Caco-2 (cell line): ENCODE measurements at regions not wholly inside any gene's neighbourhood (a gene's known extent, or its start where the extent isn't known, plus 50 kb on each side); places are given as distances from the start of the nearest gene placed in this dataset.

Experiments
- BruUV-seq: library from RNA; stranded (reverse); fragments of 400-500 nt; replicated peaks from 2 replicates; lab custom pipeline; 2021; lab: Mats Ljungman, UMichigan
- CTCF ChIA-PET: fragments of 300-600 bp; sonication (Branson Sonifier 250); formaldehyde crosslinking; loops from one replicate; lab custom pipeline; 2022; ENCODE audit warnings: antibody characterized with exemption; lab: Charles Lee
- POLR2A ChIA-PET: fragments of 300-600 bp; sonication (Branson Sonifier 250); formaldehyde crosslinking; loops from one replicate; lab custom pipeline; 2022; ENCODE audit warnings: antibody characterized with exemption; lab: Charles Lee
- DNase-seq, 2 experiments: peaks; one replicate each; pipeline versions ENCODE4 v3.0.0 to v3.0.0-alpha.2; 2020 to 2022
- H3K27me3 ChIP-seq: replicated peaks from 2 replicates; pipeline ENCODE4 v1.6.0; 2011; ENCODE audit warnings: low read length; ENCODE audit not compliant: control insufficient read depth, insufficient read depth
- H3K36me3 ChIP-seq: 2 replicates; pipeline ENCODE4 v1.5.1; 2011; ENCODE audit warnings: low read length; ENCODE audit not compliant: control insufficient read depth, insufficient read depth
- H3K4me1 ChIP-seq: fragments of 250-450 bp; sonication (Bioruptor Pico); 2 replicates; pipeline ENCODE4 v1.5.1; 2020; ENCODE audit warnings: mild to moderate bottlenecking
- H3K4me3 ChIP-seq: 2 replicates; pipeline ENCODE4 v1.5.1; 2011; ENCODE audit warnings: low read depth, mild to moderate bottlenecking, control low read depth, low read length
- H3K9me3 ChIP-seq: fragments of 250-450 bp; sonication (Bioruptor Pico); 2 replicates; pipeline ENCODE4 v1.5.1; 2020; ENCODE audit warnings: mild to moderate bottlenecking, moderate library complexity
- H3K27ac Mint-ChIP-seq: one replicate; pipeline ENCODE4 v1.8.0; 2022; ENCODE audit warnings: mixed read lengths; ENCODE audit not compliant: unreplicated experiment
- H3K27me3 Mint-ChIP-seq: one replicate; pipeline ENCODE4 v1.8.0; 2022; ENCODE audit warnings: mixed read lengths; ENCODE audit not compliant: insufficient read depth, unreplicated experiment
- H3K36me3 Mint-ChIP-seq: one replicate; pipeline ENCODE4 v1.8.0; 2022; ENCODE audit warnings: mild to moderate bottlenecking, mixed read lengths; ENCODE audit not compliant: insufficient read depth, unreplicated experiment
- H3K4me1 Mint-ChIP-seq: one replicate; pipeline ENCODE4 v1.8.0; 2022; ENCODE audit warnings: low read depth, mixed read lengths; ENCODE audit not compliant: unreplicated experiment
- H3K4me3 Mint-ChIP-seq: one replicate; pipeline ENCODE4 v1.8.0; 2022; ENCODE audit warnings: mild to moderate bottlenecking, moderate library complexity, mixed read lengths; ENCODE audit not compliant: unreplicated experiment
- H3K9me3 Mint-ChIP-seq: one replicate; pipeline ENCODE4 v1.8.0; 2022; ENCODE audit warnings: mixed read lengths; ENCODE audit not compliant: unreplicated experiment
- intact Hi-C: fragments of 100-400 bp; cut with micrococcal nuclease; formaldehyde crosslinking; loops from one replicate; pipeline ENCODE4 v1.10.0; 2022; ENCODE audit not compliant: unreplicated experiment
- TF ChIP-seq, protein P1 (sequence below), 2 experiments: fragments of 200-600 bp in 1 of 2; IDR thresholded peaks; 1 replicate in 1 of 2; 2 replicates in 1 of 2; pipeline versions ENCODE4 v1.5.1 to v1.8.0; 2011 to 2022; ENCODE audit warnings: antibody characterized with exemption in 1 of 2, control low read depth in 1 of 2, inconsistent platforms in 1 of 2, low read depth in 1 of 2, low read length in 1 of 2, mild to moderate bottlenecking in 1 of 2, moderate library complexity in 1 of 2; ENCODE audit not compliant: insufficient read depth in 1 of 2, severe bottlenecking in 1 of 2, unreplicated experiment in 1 of 2

DNA sequence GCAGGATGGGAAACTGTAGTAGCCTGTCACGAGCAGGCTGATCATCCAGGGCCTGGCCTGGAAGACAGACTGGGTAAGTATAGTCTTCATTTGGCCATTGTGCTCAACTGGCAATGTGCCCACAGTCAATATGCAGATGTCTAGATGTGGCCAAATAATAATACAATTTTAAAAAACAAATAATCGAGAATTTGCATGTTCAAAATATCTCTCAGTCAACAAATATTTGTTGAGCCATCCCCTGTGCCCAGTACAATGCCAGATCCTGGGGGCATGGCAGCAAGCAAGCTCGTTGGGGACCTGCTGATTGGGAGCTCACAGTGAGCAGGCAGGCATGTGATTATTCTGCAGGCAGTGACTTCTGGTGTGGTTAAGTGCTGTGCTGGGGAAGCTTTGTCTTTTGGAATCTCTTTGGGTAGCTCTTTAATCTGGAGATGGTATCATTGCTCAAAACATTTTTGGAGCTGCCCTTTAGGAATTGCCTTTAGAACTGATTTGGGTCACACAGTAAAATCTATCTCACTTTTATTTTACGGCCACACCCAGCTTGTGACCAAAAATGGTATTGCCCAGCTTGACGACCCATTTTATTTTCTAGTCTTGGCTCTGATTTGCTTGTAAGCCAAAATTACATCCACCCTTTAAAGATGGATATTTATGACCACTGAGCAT lies 92.2 kb downstream of the PLCE1 start:
- Histone ChIP-seq H3K27me3 (no peaks in the 10 kb centered on the region), H3K4me3 (no peak overlapping the region), H3K4me1 (peaks cover 6% of the 10 kb centered on the region; the same call in 1 of the 2 replicates), H3K9me3 (peaks cover 7% of the 10 kb centered on the region), H3K36me3 (no peaks in the 10 kb centered on the region; the same call in 1 of the 2 replicates)
- POLR2A ChIA-PET, result no interaction called here
- no peak overlapping the region for H3K27ac Mint-ChIP-seq
- no TSS peak for BruUV-seq
- H3K4me3 Mint-ChIP-seq, result no peak overlapping the region
- no peaks in the 10 kb centered on the region for H3K9me3 Mint-ChIP-seq
- no peaks in the 10 kb centered on the region for H3K27me3 Mint-ChIP-seq
- intact Hi-C loops, result no loop called here
- H3K36me3 Mint-ChIP-seq, result no peaks in the 10 kb centered on the region
- CTCF ChIA-PET, result no interaction called here
- peaks cover 5% of the 10 kb centered on the region for H3K4me1 Mint-ChIP-seq
- TF ChIP-seq, protein P1, sequence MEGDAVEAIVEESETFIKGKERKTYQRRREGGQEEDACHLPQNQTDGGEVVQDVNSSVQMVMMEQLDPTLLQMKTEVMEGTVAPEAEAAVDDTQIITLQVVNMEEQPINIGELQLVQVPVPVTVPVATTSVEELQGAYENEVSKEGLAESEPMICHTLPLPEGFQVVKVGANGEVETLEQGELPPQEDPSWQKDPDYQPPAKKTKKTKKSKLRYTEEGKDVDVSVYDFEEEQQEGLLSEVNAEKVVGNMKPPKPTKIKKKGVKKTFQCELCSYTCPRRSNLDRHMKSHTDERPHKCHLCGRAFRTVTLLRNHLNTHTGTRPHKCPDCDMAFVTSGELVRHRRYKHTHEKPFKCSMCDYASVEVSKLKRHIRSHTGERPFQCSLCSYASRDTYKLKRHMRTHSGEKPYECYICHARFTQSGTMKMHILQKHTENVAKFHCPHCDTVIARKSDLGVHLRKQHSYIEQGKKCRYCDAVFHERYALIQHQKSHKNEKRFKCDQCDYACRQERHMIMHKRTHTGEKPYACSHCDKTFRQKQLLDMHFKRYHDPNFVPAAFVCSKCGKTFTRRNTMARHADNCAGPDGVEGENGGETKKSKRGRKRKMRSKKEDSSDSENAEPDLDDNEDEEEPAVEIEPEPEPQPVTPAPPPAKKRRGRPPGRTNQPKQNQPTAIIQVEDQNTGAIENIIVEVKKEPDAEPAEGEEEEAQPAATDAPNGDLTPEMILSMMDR (IDR thresholded peaks at IDR 0.05; ENCODE audit: insufficient read depth in 1 of 2, low read depth in 1 of 2, low read length in 1 of 2, severe bottlenecking in 1 of 2, unreplicated experiment in 1 of 2), result no peak
- DNase-seq, result no peak

DNA sequence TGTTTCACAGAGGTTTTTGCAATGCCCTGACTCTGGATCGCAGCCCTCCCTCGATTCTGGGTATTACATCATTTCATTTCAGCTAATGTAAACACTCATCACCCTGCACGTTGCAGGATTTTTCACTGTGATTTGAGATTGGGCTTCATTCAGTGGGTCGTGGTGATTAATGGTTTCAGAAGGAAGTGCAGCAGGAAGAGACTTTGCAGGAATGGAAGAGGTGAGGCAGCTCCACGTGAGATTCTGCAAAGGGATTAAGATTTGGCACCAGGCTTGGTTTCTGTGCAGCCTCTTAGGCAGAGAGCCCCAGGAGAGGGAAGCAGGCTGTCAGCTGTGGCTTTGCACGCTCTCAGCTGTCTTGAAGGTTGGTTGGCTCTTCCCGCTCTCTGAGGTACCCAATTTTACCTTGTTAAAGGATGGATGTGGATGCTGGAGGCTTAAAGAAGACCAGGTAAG lies 95.2 kb downstream of the PLCE1 start:
- BruUV-seq, result no TSS peak
- H3K27me3 Mint-ChIP-seq, result no peaks in the 10 kb centered on the region
- POLR2A ChIA-PET, result no interaction called here

DNA sequence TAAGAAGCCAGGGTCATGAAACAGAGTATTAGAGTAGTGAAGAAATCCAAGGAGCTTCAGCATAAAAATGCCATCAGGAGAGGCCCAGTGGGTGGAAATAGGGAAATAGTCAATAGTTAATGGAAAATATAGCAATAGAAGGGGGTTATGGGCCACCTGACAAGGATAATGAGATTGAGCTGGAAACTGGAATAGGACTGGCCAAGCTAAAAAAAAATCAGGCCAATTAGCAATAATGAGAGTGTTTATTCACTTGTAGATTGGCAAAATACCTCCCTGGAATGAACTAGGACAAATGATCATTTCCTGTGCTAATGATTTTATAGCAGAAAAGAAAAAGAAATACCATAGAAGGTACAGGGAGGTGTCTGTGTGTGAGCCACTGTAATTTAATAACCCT lies 97.9 kb downstream of the PLCE1 start:
- no peak for DNase-seq
- no peaks in the 10 kb centered on the region for H3K36me3 ChIP-seq
- H3K4me3 Mint-ChIP-seq, result no peak overlapping the region
- no peak overlapping the region for H3K27ac Mint-ChIP-seq
- BruUV-seq, result no TSS peak
- ChIA-PET POLR2A (no interaction called here), CTCF (no interaction called here)
- no peaks in the 10 kb centered on the region for H3K9me3 Mint-ChIP-seq
- no peaks in the 10 kb centered on the region for H3K27me3 Mint-ChIP-seq
- no peaks in the 10 kb centered on the region for H3K4me1 ChIP-seq
- H3K4me1 Mint-ChIP-seq, result peaks cover 5% of the 10 kb centered on the region
- intact Hi-C loops, result no loop called here
- TF ChIP-seq, protein P1 (IDR thresholded peaks at IDR 0.05; ENCODE audit: insufficient read depth in 1 of 2, low read depth in 1 of 2, low read length in 1 of 2, severe bottlenecking in 1 of 2, unreplicated experiment in 1 of 2), result no peak
- no peaks in the 10 kb centered on the region for H3K36me3 Mint-ChIP-seq
- no peak overlapping the region for H3K4me3 ChIP-seq
- H3K9me3 ChIP-seq, result no peaks in the 10 kb centered on the region
- H3K27me3 ChIP-seq, result no peaks in the 10 kb centered on the region

More for the DNA sequence above, 95.2 kb downstream of the PLCE1 start:
- Histone ChIP-seq H3K9me3 (no peaks in the 10 kb centered on the region), H3K4me1 (no peaks in the 10 kb centered on the region; the same call in 1 of the 2 replicates), H3K27me3 (no peaks in the 10 kb centered on the region), H3K36me3 (no peaks in the 10 kb centered on the region; the same call in 1 of the 2 replicates), H3K4me3 (no peak overlapping the region)
- CTCF ChIA-PET, result interaction anchor here (0.7 kb wide), 1 partner anchor 210 kb away, joined by 3 read pairs; no protein-coding TSS in a partner anchor
- Mint-ChIP-seq H3K36me3 (no peaks in the 10 kb centered on the region), H3K4me3 (no peak overlapping the region), H3K9me3 (no peaks in the 10 kb centered on the region), H3K27ac (no peak overlapping the region), H3K4me1 (peaks cover 5% of the 10 kb centered on the region)
- TF ChIP-seq, protein P1 (IDR thresholded peaks at IDR 0.05; ENCODE audit: insufficient read depth in 1 of 2, low read depth in 1 of 2, low read length in 1 of 2, severe bottlenecking in 1 of 2, unreplicated experiment in 1 of 2), result no peak
- DNase-seq, result no peak
- intact Hi-C loops, result no loop called here
